ENCODE measurements at regions not wholly inside any gene's neighbourhood (a gene's known extent, or its start where the extent isn't known, plus 50 kb on each side); places are given as distances from the start of the nearest gene placed in this dataset.

DNA sequence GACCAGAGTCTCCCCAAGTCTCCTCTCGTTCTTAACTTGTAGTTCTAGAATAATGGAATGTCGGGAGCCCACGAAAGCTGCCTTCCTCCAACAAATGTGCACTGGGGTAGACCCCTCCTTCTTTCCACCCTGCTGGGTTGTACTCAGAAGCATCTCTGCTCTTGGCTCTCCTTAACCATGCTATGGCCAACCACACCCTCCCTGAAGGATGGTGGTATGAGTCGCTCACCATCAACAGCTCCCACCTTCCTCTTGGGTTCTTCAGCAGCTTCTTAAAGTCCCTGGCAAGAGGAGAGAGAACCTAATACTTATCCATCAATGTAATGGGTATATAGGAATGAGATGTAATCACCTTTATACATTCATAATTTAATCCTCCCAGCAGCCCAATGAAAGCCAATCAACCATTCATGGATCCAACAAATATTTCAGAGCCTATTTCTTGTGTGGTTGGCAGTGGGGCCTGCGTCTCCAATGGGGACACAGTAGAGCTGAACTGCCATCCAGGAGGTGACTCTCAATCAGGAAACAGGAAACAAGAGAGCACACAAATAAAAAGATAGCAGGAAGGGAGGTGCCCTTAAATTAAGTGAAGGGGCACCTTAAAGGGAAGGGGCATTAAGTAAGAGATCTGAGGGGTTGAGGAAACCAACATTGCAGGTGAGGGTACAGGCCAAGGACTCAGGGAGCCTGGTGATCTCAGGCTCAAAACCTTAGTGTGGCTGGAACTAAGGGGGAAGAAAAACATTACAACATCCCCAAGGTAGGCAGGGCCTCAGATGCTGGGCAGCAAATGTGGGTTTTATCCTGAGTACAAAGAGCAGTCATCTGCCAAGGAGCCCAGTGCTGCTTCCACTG, 64.4 kb upstream of the ETS2 start:
- no peak for DNase-seq (ENCODE audit: low spot score)

DNA sequence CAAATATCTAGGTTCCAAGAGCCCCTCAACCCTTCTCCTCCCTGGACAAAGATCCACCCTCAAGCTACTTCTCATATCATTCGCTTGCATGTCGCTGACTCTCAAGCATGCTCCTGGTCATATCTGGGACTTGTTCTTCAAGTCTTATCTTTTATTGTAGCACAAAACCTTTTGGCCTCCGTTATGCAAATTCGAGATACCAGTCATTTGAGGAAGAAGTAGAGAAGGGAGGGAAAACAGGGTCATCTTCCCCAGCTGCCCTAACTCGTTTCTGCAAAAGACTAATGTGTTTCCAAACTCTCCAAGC, 63.8 kb upstream of the ETS2 start:
- DNase-seq (ENCODE audit: low spot score) = no peak

DNA sequence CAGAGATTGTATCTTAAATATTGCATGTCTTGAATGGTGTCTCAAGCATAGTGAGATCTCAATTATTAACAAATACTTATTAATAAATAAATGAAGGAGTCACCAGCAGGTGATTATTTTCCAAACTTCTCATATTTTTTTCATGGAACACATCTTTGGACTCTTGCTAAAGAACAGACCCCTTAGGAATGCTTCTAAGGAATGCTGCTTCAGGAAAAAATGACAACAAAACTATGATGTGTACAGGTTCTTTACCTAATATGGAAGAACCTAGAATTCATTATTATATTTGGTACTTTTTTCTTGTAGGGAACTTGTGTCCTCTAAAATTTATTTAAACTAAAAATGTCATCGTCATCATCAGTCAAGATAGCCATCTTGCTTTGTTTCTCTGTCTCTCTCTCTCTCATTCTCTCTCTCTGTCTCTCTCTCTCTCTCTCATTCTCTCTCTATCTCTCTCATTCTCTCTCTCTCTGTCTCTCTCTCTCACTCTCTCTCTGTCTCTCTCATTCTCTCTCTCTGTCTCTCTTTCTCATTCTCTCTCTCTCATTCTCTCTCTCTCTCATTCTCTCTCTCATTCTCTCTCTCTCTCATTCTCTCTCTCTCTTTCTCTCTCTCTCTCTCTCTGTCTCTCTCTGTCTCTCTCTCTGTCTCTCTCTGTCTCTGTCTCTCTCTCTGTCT, 63.0 kb upstream of the ETS2 start:
- no peak for DNase-seq (ENCODE audit: low spot score)

- DNase-seq (ENCODE audit: low spot score) = no peak
Observed at GRCh38 chr21:38743772-38744529, 61.8 kb upstream of the ETS2 start.

DNA sequence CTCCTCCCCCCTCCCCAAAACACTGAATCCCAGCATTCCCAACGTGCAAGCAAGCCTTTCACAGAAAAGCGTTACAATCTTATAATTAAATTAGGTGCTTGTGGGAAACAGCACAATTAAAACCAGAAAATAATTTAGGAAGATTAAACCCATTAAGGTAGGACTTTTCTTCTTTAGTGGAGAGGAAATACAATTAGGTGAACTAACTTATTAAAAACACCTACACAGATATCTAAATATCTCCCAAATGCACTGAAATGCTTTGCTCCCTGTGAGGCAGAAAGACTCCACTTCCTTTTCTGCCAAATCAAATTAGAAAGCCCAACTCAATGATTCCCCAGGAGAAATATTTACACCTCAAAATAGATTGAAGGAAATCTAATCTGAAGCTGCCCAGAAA, 60.9 kb upstream of the ETS2 start:
- DNase-seq (ENCODE audit: low spot score) = no peak

DNA sequence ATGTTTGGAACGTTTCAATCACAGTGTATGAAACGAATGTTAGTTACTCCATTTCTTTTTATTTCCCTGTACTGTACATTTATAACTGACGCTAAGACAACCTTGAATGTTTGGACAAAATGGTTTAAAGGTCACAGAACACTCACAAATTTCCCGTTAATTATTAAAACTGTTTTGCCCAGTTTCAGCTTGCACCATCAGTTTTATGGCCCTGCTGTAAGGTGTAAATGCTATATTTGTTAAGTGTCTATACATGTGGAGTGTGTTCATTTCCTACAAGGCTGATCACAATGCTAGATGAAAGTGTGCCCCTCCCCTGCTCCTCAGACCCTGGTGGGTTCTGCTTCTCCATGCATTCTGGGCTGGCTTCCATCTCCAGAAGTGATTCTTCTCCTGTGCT, 57.9 kb upstream of the ETS2 start:
- DNase-seq (ENCODE audit: low spot score) = no peak

- DNase-seq (ENCODE audit: low spot score) = no peak
Observed at GRCh38 chr21:38751379-38752050, 54.2 kb upstream of the ETS2 start.

GRCh38 chr21:38752051-38752505, 53.7 kb upstream of the ETS2 start:
- no peak for DNase-seq (ENCODE audit: low spot score)

DNA sequence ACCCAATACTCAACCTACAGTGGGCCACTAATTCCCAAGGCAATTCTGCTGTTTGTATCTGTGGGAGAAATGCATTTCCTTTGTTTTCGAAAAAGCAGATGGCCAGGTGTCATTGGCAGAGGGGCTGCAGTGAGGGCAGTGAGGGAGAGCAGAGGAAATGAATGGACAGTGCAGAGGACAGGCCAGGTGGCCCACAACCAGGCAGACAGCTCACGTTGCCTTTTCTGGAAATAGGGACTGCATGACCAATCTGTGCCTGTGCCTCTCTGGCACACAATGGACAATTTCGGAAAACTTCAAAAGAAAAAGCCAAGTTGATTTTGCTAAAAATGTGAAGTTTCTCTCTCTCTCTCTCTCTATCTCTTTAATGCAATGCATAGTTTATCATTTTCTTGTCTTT, 52.6 kb upstream of the ETS2 start:
- DNase-seq (ENCODE audit: low spot score) = no peak

DNA sequence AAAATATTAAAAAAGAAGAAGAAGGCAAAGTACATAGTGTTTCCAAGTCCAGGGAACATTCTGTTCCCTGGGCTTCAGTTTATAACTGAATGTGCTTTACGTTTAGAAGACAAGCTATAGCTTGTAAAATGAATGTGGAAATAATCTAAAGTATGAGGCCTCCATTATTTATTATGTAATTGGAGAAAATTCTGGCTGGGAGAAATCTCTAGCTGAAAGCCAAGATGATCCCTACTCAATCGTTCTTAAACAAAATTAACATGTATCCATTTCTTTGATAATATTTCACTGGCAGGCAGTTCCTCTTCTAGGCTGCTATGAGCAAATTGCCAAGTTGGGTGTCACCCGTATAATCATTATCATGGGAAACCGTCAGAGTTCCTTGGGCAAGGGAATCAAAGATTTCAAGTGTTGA, 52.2 kb upstream of the ETS2 start:
- no peak for DNase-seq (ENCODE audit: low spot score)

All from AG20443 (cell line).